ENCODE measurements at regions not wholly inside any gene's neighbourhood (a gene's known extent, or its start where the extent isn't known, plus 50 kb on each side); places are given as distances from the start of the nearest gene placed in this dataset.

GRCh38 chr20:51961964-51962761, 159.8 kb upstream of the SALL4 start:
- Histone ChIP-seq H3K9me3 (no peaks in the 10 kb centered on the region), H3K4me3 (ENCODE audit: low read depth, low read length) (no peak overlapping the region), H3K36me3 (ENCODE audit: control insufficient read depth, insufficient read depth, low read length) (no peaks in the 10 kb centered on the region), H3K4me1 (peaks cover 19% of the 10 kb centered on the region; the same call in 1 of the 2 replicates), H3K27me3 (replicated peaks; ENCODE audit: control insufficient read depth, insufficient read depth, low read length) (no peaks in the 10 kb centered on the region)
- Mint-ChIP-seq H3K4me3 (ENCODE audit: unreplicated experiment) (no peak overlapping the region), H3K27me3 (ENCODE audit: insufficient read depth, unreplicated experiment) (no peaks in the 10 kb centered on the region), H3K4me1 (ENCODE audit: low read depth, unreplicated experiment) (peaks cover 33% of the 10 kb centered on the region), H3K9me3 (ENCODE audit: unreplicated experiment) (no peaks in the 10 kb centered on the region), H3K36me3 (ENCODE audit: insufficient read depth, unreplicated experiment) (peaks cover 9% of the 10 kb centered on the region), H3K27ac (ENCODE audit: unreplicated experiment) (no peak overlapping the region)
- TF ChIP-seq, protein P1, sequence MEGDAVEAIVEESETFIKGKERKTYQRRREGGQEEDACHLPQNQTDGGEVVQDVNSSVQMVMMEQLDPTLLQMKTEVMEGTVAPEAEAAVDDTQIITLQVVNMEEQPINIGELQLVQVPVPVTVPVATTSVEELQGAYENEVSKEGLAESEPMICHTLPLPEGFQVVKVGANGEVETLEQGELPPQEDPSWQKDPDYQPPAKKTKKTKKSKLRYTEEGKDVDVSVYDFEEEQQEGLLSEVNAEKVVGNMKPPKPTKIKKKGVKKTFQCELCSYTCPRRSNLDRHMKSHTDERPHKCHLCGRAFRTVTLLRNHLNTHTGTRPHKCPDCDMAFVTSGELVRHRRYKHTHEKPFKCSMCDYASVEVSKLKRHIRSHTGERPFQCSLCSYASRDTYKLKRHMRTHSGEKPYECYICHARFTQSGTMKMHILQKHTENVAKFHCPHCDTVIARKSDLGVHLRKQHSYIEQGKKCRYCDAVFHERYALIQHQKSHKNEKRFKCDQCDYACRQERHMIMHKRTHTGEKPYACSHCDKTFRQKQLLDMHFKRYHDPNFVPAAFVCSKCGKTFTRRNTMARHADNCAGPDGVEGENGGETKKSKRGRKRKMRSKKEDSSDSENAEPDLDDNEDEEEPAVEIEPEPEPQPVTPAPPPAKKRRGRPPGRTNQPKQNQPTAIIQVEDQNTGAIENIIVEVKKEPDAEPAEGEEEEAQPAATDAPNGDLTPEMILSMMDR (IDR thresholded peaks at IDR 0.05; ENCODE audit: insufficient read depth in 1 of 2, low read depth in 1 of 2, low read length in 1 of 2, severe bottlenecking in 1 of 2, unreplicated experiment in 1 of 2): no peak
- DNase-seq: peak in 1 of 2 experiments; percentile 7
- ChIA-PET POLR2A (no interaction called here), CTCF (no interaction called here)
- BruUV-seq (replicated peaks): no TSS peak
- intact Hi-C loops (cut with micrococcal nuclease; ENCODE audit: unreplicated experiment): no loop called here

GRCh38 chr20:51960047-51960675, 157.8 kb upstream of the SALL4 start:
- peaks cover 33% of the 10 kb centered on the region for H3K4me1 Mint-ChIP-seq (ENCODE audit: low read depth, unreplicated experiment)
- no peak overlapping the region for H3K4me3 Mint-ChIP-seq (ENCODE audit: unreplicated experiment)
- BruUV-seq (replicated peaks): no TSS peak
- ChIA-PET POLR2A (no interaction called here), CTCF (interaction anchor here (0.6 to 1.0 kb wide), 3 partner anchors 76 to 319 kb away, joined by 3 to 8 read pairs (median 5); no protein-coding TSS in a partner anchor)
- H3K27me3 Mint-ChIP-seq (ENCODE audit: insufficient read depth, unreplicated experiment): no peaks in the 10 kb centered on the region
- peaks cover 9% of the 10 kb centered on the region for H3K36me3 Mint-ChIP-seq (ENCODE audit: insufficient read depth, unreplicated experiment)
- intact Hi-C loops (cut with micrococcal nuclease; ENCODE audit: unreplicated experiment): no loop called here
- H3K4me1 ChIP-seq: peaks cover 12% of the 10 kb centered on the region; the same call in 1 of the 2 replicates
- H3K36me3 ChIP-seq (ENCODE audit: control insufficient read depth, insufficient read depth, low read length): no peaks in the 10 kb centered on the region
- H3K9me3 ChIP-seq: no peaks in the 10 kb centered on the region
- no peak overlapping the region for H3K4me3 ChIP-seq (ENCODE audit: low read depth, low read length)
- peak in 1 of 2 experiments; percentile 13 for DNase-seq
- H3K9me3 Mint-ChIP-seq (ENCODE audit: unreplicated experiment): no peaks in the 10 kb centered on the region
- H3K27ac Mint-ChIP-seq (ENCODE audit: unreplicated experiment): no peak overlapping the region
- H3K27me3 ChIP-seq (replicated peaks; ENCODE audit: control insufficient read depth, insufficient read depth, low read length): no peaks in the 10 kb centered on the region
- TF ChIP-seq, protein P1 (IDR thresholded peaks at IDR 0.05; ENCODE audit: insufficient read depth in 1 of 2, low read depth in 1 of 2, low read length in 1 of 2, severe bottlenecking in 1 of 2, unreplicated experiment in 1 of 2): no peak

GRCh38 chr20:51959066-51959542, 156.8 kb upstream of the SALL4 start:
- ChIA-PET POLR2A (no interaction called here), CTCF (interaction anchor here (0.6 kb wide), 1 partner anchor 121 kb away, joined by 3 read pairs; no protein-coding TSS in a partner anchor)
- intact Hi-C loops (cut with micrococcal nuclease; ENCODE audit: unreplicated experiment): no loop called here
- DNase-seq: no peak
- Histone ChIP-seq H3K36me3 (ENCODE audit: control insufficient read depth, insufficient read depth, low read length) (no peaks in the 10 kb centered on the region), H3K9me3 (no peaks in the 10 kb centered on the region), H3K27me3 (replicated peaks; ENCODE audit: control insufficient read depth, insufficient read depth, low read length) (no peaks in the 10 kb centered on the region), H3K4me3 (ENCODE audit: low read depth, low read length) (no peak overlapping the region), H3K4me1 (peaks cover 12% of the 10 kb centered on the region; the same call in 1 of the 2 replicates)
- TF ChIP-seq, protein P1 (IDR thresholded peaks at IDR 0.05; ENCODE audit: insufficient read depth in 1 of 2, low read depth in 1 of 2, low read length in 1 of 2, severe bottlenecking in 1 of 2, unreplicated experiment in 1 of 2): no peak
- Mint-ChIP-seq H3K27me3 (ENCODE audit: insufficient read depth, unreplicated experiment) (no peaks in the 10 kb centered on the region), H3K4me3 (ENCODE audit: unreplicated experiment) (no peak overlapping the region), H3K9me3 (ENCODE audit: unreplicated experiment) (no peaks in the 10 kb centered on the region), H3K36me3 (ENCODE audit: insufficient read depth, unreplicated experiment) (peaks cover 9% of the 10 kb centered on the region), H3K4me1 (ENCODE audit: low read depth, unreplicated experiment) (peaks cover 33% of the 10 kb centered on the region), H3K27ac (ENCODE audit: unreplicated experiment) (peak overlapping the region; percentile 40)
- no TSS peak for BruUV-seq (replicated peaks)

All from Caco-2 (cell line).